D721Med (cell line): ENCODE measurements at regions not wholly inside any gene's neighbourhood (a gene's known extent, or its start where the extent isn't known, plus 50 kb on each side); places are given as distances from the start of the nearest gene placed in this dataset.
A peak's percentile ranks its signal among the peaks of the same experiment; 100 is the strongest.
"Not testable (repeated sequence)": the region's sequence is repeated elsewhere in the genome, so short reads cannot be mapped to it uniquely, and the experiment has no call there.

ENCODE experiments used
- DNase-seq: peaks from one replicate; pipeline ENCODE4 v3.0.0; 2011; ENCODE audit warnings: low spot score; ENCODE audit not compliant: insufficient read length
- FAIRE-seq: peaks from 2 replicates; lab custom pipeline; 2011; peaks lifted over from hg19 to GRCh38; lab: Jason Lieb, UNC
- CTCF ChIP-seq: IDR thresholded peaks from 2 replicates; pipeline ENCODE4 v1.5.1; 2012; ENCODE audit warnings: mild to moderate bottlenecking, control low read depth; ENCODE audit not compliant: insufficient read depth; ENCODE audit errors: missing control alignments

- DNase-seq (peak; percentile 25), FAIRE-seq (no peak)
- TF ChIP-seq CTCF = no peak
These were observed 288.0 kb downstream of the ASMT start for GRCh38 chrX:1902901-1903235.

- DNase-seq (no peak), FAIRE-seq (peak; percentile 56)
- TF ChIP-seq CTCF = no peak
These were observed 288.5 kb downstream of the ASMT start for GRCh38 chrX:1903236-1903935.

DNA sequence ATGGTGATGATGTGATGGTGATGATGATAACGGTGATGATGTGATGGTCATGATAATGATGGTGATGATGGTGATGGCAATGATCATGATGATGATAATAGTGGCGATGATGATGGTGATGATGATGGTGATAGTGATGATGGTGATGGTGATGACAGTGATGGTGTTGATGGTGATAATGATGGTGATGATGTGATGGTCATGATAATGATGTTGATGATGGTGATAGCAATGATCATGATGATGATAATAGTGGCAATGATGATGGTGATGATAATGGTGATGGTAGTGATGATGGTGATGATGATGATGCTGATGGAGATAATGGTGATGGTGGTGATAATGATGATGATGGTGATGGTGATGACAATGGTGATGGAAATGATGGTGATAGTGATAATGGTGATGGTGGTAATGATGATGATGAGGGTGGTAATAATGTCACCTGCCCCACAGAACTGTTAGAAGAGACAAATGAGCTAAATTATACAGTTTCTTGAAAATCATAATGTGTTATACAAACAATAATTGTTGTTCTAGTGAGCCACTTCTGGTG lies 289.9 kb downstream of the ASMT start:
- FAIRE-seq (no peak), DNase-seq (no peak)
- TF ChIP-seq CTCF = no peak

DNA sequence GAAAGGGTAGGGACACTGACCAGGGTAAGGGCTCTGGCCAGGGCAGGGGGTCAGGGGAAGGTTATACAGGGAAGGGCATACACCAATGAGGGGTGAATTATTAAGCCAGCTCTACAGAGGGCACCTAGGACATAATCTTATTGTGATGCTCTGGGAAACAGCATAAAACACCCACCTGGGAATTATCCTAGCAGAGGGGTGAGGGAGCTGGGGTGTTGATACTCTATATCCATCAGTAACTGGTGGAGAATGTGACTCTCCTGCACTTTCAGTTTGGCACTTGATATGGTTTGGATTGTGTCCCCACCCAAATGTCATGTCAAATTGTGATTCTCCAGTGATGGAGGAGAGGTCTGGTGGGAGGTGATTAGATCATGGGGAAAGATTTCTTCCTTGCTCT lies 291.2 kb downstream of the ASMT start:
- FAIRE-seq (no peak), DNase-seq (no peak)
- no peak for TF ChIP-seq CTCF

- not testable (repeated sequence) for DNase-seq, FAIRE-seq
These were observed 294.1 kb downstream of the ASMT start for GRCh38 chrX:1908996-1909395.

DNA sequence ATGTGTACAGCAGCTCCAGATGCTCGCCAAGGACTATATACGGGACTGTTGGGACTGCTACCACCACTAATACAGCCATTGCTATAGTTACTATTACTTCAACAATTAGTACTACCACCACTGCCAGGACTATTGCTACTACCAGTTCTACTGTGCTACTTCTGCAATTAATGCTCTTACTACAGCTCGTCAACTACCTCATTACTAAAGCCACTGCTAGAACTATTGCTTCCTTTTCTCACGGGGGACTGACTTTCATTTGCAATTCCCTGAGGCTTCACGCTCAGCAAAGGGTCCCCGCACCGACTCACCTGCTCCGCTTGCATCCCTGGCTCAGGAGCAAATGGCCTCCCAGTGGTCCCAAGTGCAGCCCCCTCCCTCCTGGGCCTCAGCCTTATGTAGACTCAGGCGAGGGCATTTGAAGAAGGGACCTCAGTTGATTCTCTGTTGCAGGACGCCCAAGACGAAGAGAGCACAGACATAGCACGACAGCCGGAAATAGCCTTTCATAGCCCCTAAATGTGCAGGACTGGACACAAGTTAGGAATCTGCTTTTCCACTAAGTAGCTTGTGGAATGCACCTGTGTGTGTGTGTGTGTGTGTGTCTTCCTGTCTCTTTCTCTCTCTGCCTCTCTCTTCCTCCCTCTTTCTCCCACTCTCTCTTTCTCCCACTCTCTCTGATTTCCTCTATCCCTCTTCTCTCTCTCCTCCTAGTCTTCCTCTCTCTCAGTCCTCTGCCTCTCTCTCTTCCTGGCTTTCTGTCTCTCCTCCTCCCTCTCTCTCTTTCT lies 294.8 kb downstream of the ASMT start:
- no peak for TF ChIP-seq CTCF
- DNase-seq (no peak), FAIRE-seq (no peak)

- DNase-seq (no peak), FAIRE-seq (no peak)
- no peak for TF ChIP-seq CTCF
These were observed 295.3 kb downstream of the ASMT start for GRCh38 chrX:1910207-1910470.
